GM23338 (cell line): ENCODE measurements at regions not wholly inside any gene's neighbourhood (a gene's known extent, or its start where the extent isn't known, plus 50 kb on each side); places are given as distances from the start of the nearest gene placed in this dataset.

Experiments used
- ATAC-seq: fragments of 200-7000 bp; cut with Tn5 transposase; 3 replicates; pipeline ENCODE4 v1.9.1; 2020
- DNase-seq: peaks from one replicate; pipeline ENCODE4 v3.0.0-alpha.2; 2015; ENCODE audit warnings: low spot score
- H2AFZ ChIP-seq: fragments of 200-600 bp; sonication (generic); 2 replicates; pipeline ENCODE4 v1.8.0; 2016; ENCODE audit warnings: antibody characterized with exemption, mild to moderate bottlenecking, moderate library complexity
- H3F3A ChIP-seq: fragments of 200-600 bp; sonication (generic); replicated peaks from 2 replicates; pipeline ENCODE4 v1.8.0; 2017; ENCODE audit warnings: antibody characterized with exemption, mixed run types, low read depth
- H3K27ac ChIP-seq: fragments of 200-600 bp; sonication (generic); 2 replicates; pipeline ENCODE4 v1.6.1; 2016; ENCODE audit warnings: low read depth
- H3K27me3 ChIP-seq: fragments of 200-600 bp; sonication (generic); 2 replicates; pipeline ENCODE4 v1.8.0; 2016; ENCODE audit warnings: mild to moderate bottlenecking, mixed run types, moderate library complexity; ENCODE audit not compliant: insufficient read depth
- H3K36me3 ChIP-seq: fragments of 200-600 bp; sonication (generic); 2 replicates; pipeline ENCODE4 v1.8.0; 2016; ENCODE audit warnings: mild to moderate bottlenecking; ENCODE audit not compliant: insufficient read depth
- H3K4me1 ChIP-seq: fragments of 200-600 bp; sonication (generic); 2 replicates; pipeline ENCODE4 v1.8.0; 2016; ENCODE audit warnings: mild to moderate bottlenecking, moderate library complexity; ENCODE audit not compliant: insufficient read depth
- H3K4me2 ChIP-seq: fragments of 200-600 bp; sonication (generic); 2 replicates; pipeline ENCODE4 v1.7.1; 2017; ENCODE audit warnings: mixed run types
- H3K4me3 ChIP-seq: fragments of 200-600 bp; sonication (generic); 2 replicates; pipeline ENCODE4 v1.6.1; 2016; ENCODE audit warnings: mixed run types
- H3K79me2 ChIP-seq: fragments of 200-600 bp; sonication (generic); replicated peaks from 2 replicates; pipeline ENCODE4 v1.8.0; 2017; ENCODE audit warnings: mild to moderate bottlenecking; ENCODE audit not compliant: insufficient read depth
- H3K9me2 ChIP-seq: fragments of 200-600 bp; sonication (generic); 2 replicates; pipeline ENCODE4 v1.8.0; 2017; ENCODE audit not compliant: insufficient read depth
- H4K20me1 ChIP-seq: fragments of 200-600 bp; sonication (generic); replicated peaks from 2 replicates; pipeline ENCODE4 v1.8.0; 2017; ENCODE audit warnings: mild to moderate bottlenecking; ENCODE audit not compliant: insufficient read depth
- H3K27ac Mint-ChIP-seq: 2 replicates; pipeline ENCODE4 v1.8.0; 2020; ENCODE audit warnings: inconsistent platforms, mild to moderate bottlenecking, moderate library complexity, mixed read lengths
- H3K27me3 Mint-ChIP-seq: 3 replicates; pipeline ENCODE4 v1.8.0; 2022; ENCODE audit warnings: low read depth, mild to moderate bottlenecking, moderate library complexity, mixed read lengths, inconsistent platforms; ENCODE audit not compliant: insufficient read depth, poor library complexity
- H3K36me3 Mint-ChIP-seq: 3 replicates; pipeline ENCODE4 v1.8.0; 2021; ENCODE audit warnings: low read depth, mild to moderate bottlenecking, inconsistent platforms, moderate library complexity, mixed read lengths
- H3K4me1 Mint-ChIP-seq: 3 replicates; pipeline ENCODE4 v1.8.0; 2020; ENCODE audit warnings: mild to moderate bottlenecking, inconsistent platforms, mixed read lengths
- H3K4me3 Mint-ChIP-seq: 3 replicates; pipeline ENCODE4 v1.8.0; 2021; ENCODE audit warnings: moderate library complexity, mild to moderate bottlenecking, inconsistent platforms, mixed read lengths
- H3K9me3 Mint-ChIP-seq: 3 replicates; pipeline ENCODE4 v1.8.0; 2020; ENCODE audit warnings: moderate library complexity, mild to moderate bottlenecking, inconsistent platforms, mixed read lengths
- EZH2phosphoT487 ChIP-seq: fragments of 200-600 bp; sonication (generic); IDR thresholded peaks from one replicate; pipeline ENCODE4 v1.8.1; 2018; ENCODE audit warnings: antibody characterized with exemption; ENCODE audit not compliant: unreplicated experiment
- JUNB ChIP-seq: IDR thresholded peaks from one replicate; pipeline ENCODE4 v1.6.1; 2016; ENCODE audit warnings: antibody characterized with exemption; ENCODE audit not compliant: unreplicated experiment
- NANOG ChIP-seq: IDR thresholded peaks from 2 replicates; pipeline ENCODE4 v1.6.1; 2016; ENCODE audit warnings: antibody characterized with exemption, borderline replicate concordance
- STAT1 ChIP-seq: IDR thresholded peaks from one replicate; pipeline ENCODE4 v1.6.1; 2016; ENCODE audit warnings: antibody characterized with exemption; ENCODE audit not compliant: unreplicated experiment
- ZNF331 ChIP-seq: fragments of 250-450 bp; sonication (Bioruptor Pico); IDR thresholded peaks from 2 replicates; pipeline ENCODE4 v1.5.0; 2020; ENCODE audit warnings: low read depth, mild to moderate bottlenecking, moderate library complexity
- TF ChIP-seq, protein P1 (sequence below): IDR thresholded peaks from one replicate; pipeline ENCODE4 v1.6.1; 2018; ENCODE audit warnings: antibody characterized with exemption; ENCODE audit not compliant: unreplicated experiment
- TF ChIP-seq, protein P2 (sequence below), 2 experiments: fragments of 200-600 bp in 1 of 2; sonication (generic) in 1 of 2; conservative IDR thresholded peaks; 2 replicates each; pipeline versions ENCODE4 v1.5.1 to v1.6.1; 2016 to 2017; ENCODE audit warnings: antibody characterized with exemption in 2 of 2, low read depth in 2 of 2, mild to moderate bottlenecking in 2 of 2, moderate library complexity in 1 of 2
- TF ChIP-seq, protein P3 (sequence below): fragments of 250-450 bp; sonication (Bioruptor Pico); IDR thresholded peaks from 2 replicates; pipeline ENCODE4 v1.5.0; 2020; ENCODE audit warnings: mild to moderate bottlenecking, moderate library complexity
- TF ChIP-seq, protein P4 (sequence below): IDR thresholded peaks from 2 replicates; pipeline ENCODE4 v1.6.1; 2016; ENCODE audit warnings: antibody characterized with exemption

DNA sequence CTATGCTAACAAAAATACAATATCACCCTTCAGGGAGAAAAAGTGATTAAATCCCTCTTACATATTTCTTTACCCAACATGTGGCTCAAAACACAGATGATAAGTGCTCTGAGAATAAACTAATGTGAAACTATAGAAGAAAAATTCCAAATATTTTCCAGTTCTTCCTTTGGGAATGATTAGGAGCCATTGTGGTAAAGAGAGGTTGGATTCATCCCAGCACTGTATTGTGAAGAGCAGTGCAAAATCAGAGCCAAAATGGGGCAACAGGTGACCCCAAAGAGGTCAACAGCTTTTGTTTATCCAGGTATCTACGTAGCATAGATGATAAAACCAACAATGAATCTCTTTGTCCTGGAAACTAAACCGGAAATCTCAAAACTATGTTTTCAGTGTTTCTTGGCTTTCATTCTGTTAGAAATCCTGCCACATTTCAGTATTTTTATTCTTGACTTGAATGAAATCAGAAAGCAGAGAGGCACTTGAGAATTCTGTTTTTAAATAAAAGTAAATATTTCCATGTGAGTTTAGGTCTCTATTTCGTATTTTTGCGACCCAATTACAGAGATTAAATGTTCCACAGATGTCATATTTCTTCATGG is 120.4 kb upstream of the FST start (continued):
- TF ChIP-seq, protein P1, sequence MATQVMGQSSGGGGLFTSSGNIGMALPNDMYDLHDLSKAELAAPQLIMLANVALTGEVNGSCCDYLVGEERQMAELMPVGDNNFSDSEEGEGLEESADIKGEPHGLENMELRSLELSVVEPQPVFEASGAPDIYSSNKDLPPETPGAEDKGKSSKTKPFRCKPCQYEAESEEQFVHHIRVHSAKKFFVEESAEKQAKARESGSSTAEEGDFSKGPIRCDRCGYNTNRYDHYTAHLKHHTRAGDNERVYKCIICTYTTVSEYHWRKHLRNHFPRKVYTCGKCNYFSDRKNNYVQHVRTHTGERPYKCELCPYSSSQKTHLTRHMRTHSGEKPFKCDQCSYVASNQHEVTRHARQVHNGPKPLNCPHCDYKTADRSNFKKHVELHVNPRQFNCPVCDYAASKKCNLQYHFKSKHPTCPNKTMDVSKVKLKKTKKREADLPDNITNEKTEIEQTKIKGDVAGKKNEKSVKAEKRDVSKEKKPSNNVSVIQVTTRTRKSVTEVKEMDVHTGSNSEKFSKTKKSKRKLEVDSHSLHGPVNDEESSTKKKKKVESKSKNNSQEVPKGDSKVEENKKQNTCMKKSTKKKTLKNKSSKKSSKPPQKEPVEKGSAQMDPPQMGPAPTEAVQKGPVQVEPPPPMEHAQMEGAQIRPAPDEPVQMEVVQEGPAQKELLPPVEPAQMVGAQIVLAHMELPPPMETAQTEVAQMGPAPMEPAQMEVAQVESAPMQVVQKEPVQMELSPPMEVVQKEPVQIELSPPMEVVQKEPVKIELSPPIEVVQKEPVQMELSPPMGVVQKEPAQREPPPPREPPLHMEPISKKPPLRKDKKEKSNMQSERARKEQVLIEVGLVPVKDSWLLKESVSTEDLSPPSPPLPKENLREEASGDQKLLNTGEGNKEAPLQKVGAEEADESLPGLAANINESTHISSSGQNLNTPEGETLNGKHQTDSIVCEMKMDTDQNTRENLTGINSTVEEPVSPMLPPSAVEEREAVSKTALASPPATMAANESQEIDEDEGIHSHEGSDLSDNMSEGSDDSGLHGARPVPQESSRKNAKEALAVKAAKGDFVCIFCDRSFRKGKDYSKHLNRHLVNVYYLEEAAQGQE: no peak
- TF ChIP-seq NANOG (no peak), STAT1 (no peak)
- TF ChIP-seq, protein P2, sequence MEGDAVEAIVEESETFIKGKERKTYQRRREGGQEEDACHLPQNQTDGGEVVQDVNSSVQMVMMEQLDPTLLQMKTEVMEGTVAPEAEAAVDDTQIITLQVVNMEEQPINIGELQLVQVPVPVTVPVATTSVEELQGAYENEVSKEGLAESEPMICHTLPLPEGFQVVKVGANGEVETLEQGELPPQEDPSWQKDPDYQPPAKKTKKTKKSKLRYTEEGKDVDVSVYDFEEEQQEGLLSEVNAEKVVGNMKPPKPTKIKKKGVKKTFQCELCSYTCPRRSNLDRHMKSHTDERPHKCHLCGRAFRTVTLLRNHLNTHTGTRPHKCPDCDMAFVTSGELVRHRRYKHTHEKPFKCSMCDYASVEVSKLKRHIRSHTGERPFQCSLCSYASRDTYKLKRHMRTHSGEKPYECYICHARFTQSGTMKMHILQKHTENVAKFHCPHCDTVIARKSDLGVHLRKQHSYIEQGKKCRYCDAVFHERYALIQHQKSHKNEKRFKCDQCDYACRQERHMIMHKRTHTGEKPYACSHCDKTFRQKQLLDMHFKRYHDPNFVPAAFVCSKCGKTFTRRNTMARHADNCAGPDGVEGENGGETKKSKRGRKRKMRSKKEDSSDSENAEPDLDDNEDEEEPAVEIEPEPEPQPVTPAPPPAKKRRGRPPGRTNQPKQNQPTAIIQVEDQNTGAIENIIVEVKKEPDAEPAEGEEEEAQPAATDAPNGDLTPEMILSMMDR (conservative IDR thresholded peaks at IDR 0.05; ENCODE audit: low read depth in 2 of 2): no peak

DNA sequence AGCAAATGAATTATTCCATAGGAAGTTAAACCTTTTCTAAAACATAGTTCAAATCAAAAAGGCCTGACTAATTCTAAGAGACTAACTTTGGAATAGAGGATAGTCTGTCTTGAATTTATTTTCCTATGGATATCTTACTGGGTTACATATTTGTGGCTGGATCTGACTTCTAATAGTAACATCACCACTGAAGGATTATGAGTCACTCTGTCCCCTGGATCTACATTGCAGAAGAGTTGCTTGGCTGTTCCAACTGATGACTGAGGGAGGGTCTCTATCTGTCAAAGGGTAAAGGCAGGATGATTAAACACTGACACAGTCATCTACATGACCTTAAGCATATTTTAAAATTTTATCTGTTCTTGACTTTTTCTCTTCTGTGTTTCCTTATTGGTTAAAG is 119.6 kb upstream of the FST start:
- Mint-ChIP-seq H3K36me3 (no peaks in the 10 kb centered on the region), H3K27me3 (no peaks in the 10 kb centered on the region), H3K27ac (no peak overlapping the region), H3K4me1 (peaks cover 5% of the 10 kb centered on the region; the same call in 2 of the 3 replicates), H3K9me3 (no peaks in the 10 kb centered on the region), H3K4me3 (no peak overlapping the region)
- no peak overlapping the region for H3K27ac ChIP-seq
- no peak overlapping the region for H3K4me3 ChIP-seq
- no peak for DNase-seq
- H3K27me3 ChIP-seq: no peaks in the 10 kb centered on the region
- H3K4me2 ChIP-seq: no peak overlapping the region
- H3K79me2 ChIP-seq: no peaks in the 10 kb centered on the region
- no peaks in the 10 kb centered on the region for H4K20me1 ChIP-seq
- no peaks in the 10 kb centered on the region for H3K36me3 ChIP-seq
- ATAC-seq: no peak
- no peaks in the 10 kb centered on the region for H3K4me1 ChIP-seq
- H2AFZ ChIP-seq: no peak overlapping the region
- H3K9me2 ChIP-seq: no peaks in the 10 kb centered on the region
- no peaks in the 10 kb centered on the region for H3F3A ChIP-seq
- no peak for TF ChIP-seq JUNB
- TF ChIP-seq, protein P2 (conservative IDR thresholded peaks at IDR 0.05; ENCODE audit: low read depth in 2 of 2): no peak
- TF ChIP-seq, protein P3, sequence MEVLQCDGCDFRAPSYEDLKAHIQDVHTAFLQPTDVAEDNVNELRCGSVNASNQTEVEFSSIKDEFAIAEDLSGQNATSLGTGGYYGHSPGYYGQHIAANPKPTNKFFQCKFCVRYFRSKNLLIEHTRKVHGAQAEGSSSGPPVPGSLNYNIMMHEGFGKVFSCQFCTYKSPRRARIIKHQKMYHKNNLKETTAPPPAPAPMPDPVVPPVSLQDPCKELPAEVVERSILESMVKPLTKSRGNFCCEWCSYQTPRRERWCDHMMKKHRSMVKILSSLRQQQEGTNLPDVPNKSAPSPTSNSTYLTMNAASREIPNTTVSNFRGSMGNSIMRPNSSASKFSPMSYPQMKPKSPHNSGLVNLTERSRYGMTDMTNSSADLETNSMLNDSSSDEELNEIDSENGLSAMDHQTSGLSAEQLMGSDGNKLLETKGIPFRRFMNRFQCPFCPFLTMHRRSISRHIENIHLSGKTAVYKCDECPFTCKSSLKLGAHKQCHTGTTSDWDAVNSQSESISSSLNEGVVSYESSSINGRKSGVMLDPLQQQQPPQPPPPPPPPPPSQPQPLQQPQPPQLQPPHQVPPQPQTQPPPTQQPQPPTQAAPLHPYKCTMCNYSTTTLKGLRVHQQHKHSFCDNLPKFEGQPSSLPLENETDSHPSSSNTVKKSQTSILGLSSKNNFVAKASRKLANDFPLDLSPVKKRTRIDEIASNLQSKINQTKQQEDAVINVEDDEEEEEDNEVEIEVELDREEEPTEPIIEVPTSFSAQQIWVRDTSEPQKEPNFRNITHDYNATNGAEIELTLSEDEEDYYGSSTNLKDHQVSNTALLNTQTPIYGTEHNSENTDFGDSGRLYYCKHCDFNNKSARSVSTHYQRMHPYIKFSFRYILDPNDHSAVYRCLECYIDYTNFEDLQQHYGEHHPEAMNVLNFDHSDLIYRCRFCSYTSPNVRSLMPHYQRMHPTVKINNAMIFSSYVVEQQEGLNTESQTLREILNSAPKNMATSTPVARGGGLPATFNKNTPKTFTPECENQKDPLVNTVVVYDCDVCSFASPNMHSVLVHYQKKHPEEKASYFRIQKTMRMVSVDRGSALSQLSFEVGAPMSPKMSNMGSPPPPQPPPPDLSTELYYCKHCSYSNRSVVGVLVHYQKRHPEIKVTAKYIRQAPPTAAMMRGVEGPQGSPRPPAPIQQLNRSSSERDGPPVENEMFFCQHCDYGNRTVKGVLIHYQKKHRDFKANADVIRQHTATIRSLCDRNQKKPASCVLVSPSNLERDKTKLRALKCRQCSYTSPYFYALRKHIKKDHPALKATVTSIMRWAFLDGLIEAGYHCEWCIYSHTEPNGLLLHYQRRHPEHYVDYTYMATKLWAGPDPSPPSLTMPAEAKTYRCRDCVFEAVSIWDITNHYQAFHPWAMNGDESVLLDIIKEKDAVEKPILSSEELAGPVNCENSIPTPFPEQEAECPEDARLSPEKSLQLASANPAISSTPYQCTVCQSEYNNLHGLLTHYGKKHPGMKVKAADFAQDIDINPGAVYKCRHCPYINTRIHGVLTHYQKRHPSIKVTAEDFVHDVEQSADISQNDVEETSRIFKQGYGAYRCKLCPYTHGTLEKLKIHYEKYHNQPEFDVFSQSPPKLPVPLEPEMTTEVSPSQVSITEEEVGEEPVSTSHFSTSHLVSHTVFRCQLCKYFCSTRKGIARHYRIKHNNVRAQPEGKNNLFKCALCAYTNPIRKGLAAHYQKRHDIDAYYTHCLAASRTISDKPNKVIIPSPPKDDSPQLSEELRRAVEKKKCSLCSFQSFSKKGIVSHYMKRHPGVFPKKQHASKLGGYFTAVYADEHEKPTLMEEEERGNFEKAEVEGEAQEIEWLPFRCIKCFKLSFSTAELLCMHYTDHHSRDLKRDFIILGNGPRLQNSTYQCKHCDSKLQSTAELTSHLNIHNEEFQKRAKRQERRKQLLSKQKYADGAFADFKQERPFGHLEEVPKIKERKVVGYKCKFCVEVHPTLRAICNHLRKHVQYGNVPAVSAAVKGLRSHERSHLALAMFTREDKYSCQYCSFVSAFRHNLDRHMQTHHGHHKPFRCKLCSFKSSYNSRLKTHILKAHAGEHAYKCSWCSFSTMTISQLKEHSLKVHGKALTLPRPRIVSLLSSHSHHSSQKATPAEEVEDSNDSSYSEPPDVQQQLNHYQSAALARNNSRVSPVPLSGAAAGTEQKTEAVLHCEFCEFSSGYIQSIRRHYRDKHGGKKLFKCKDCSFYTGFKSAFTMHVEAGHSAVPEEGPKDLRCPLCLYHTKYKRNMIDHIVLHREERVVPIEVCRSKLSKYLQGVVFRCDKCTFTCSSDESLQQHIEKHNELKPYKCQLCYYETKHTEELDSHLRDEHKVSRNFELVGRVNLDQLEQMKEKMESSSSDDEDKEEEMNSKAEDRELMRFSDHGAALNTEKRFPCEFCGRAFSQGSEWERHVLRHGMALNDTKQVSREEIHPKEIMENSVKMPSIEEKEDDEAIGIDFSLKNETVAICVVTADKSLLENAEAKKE (CRISPR knock-in tag): no peak
- TF ChIP-seq, protein P4, sequence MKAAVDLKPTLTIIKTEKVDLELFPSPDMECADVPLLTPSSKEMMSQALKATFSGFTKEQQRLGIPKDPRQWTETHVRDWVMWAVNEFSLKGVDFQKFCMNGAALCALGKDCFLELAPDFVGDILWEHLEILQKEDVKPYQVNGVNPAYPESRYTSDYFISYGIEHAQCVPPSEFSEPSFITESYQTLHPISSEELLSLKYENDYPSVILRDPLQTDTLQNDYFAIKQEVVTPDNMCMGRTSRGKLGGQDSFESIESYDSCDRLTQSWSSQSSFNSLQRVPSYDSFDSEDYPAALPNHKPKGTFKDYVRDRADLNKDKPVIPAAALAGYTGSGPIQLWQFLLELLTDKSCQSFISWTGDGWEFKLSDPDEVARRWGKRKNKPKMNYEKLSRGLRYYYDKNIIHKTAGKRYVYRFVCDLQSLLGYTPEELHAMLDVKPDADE: no peak
- TF ChIP-seq EZH2phosphoT487: no peak
- no peak for TF ChIP-seq ZNF331 (CRISPR knock-in tag)
